ENCODE measurements at regions not wholly inside any gene's neighbourhood (a gene's known extent, or its start where the extent isn't known, plus 50 kb on each side); places are given as distances from the start of the nearest gene placed in this dataset.
"Not testable (repeated sequence)": the region's sequence is repeated elsewhere in the genome, so short reads cannot be mapped to it uniquely, and the experiment has no call there.

GRCh38 chr1:196145151-196145550 is 463.1 kb downstream of the KCNT2 start:
- not testable (repeated sequence) for TF ChIP-seq CTCF, POLR2A (IDR thresholded peaks at IDR 0.05)

Data from thyroid gland (tissue), 4 donors.